GM19438 (cell line): ENCODE measurements at regions not wholly inside any gene's neighbourhood (a gene's known extent, or its start where the extent isn't known, plus 50 kb on each side); places are given as distances from the start of the nearest gene placed in this dataset.
"Not testable (repeated sequence)": the region's sequence is repeated elsewhere in the genome, so short reads cannot be mapped to it uniquely, and the experiment has no call there.

Source experiments
- ATAC-seq: cut with Tn5 transposase; IDR thresholded peaks from one replicate; pipeline ENCODE4 v1.9.1; 2021; ENCODE audit warnings: low read depth; ENCODE audit not compliant: unreplicated experiment

GRCh38 chr14:40216976-40217375 lies 784.7 kb upstream of the FBXO33 start:
- ATAC-seq: no peak

DNA sequence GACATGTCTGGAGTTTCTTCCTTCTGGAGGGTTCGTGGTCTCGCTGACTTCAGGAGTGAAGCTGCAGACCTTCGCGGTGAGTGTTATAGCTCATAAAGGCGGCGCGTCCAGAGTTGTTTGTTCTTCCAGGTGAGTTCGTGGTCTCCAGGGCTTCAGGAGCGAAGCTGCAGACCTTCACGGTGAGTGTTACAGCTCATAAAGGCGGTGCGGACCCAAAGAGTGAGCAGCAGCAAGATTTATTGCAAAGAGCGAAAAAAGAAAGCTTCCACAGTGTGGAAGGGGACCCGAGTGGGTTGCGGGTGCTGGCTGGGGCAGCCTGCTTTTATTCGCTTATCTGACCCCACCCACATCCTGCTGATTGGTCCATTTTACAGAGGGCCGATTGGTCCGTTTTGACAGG lies 784.2 kb upstream of the FBXO33 start:
- not testable (repeated sequence) for ATAC-seq

DNA sequence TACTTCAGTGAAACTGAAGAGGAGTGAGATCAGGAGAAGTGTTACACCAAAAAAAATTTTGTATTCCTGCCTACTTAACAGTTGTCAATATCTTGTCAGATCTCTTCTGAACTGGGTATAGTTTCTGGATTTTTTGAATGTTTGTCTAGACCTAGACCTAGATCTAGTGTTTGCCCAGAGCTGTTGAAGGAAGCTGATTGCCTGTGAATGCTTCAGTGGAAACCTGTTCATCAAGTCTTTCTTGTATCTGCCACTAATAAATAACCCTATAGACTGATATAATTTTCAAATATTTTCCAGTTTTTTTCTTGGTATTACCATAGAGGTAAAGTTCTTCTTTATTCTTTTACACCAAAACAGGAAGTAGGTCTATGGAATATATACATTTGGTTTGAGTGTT lies 781.5 kb upstream of the FBXO33 start:
- ATAC-seq: no peak

GRCh38 chr14:40204441-40205175 lies 772.4 kb upstream of the FBXO33 start:
- ATAC-seq: no peak

- no peak for ATAC-seq
Observed at GRCh38 chr14:40199101-40199500, 766.9 kb upstream of the FBXO33 start.

DNA sequence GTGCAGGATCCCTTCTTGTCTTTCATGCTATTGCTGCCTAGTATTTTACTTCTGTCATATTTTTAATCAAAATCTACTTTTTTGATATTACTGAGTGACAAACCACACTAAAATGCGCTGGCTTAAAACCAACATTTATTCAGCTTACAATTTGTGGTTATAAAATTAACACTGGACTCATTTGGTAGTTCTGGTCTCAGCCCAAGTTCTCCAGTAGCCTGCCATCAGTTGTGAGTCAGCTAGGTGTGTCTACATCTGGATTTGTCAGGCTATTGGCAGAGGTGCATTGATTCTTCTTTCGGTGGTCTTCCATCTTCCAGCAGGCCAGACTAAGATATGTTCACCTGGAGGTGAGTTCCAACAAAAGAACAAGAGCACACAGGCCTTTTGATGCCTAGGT lies 765.1 kb upstream of the FBXO33 start:
- no peak for ATAC-seq

DNA sequence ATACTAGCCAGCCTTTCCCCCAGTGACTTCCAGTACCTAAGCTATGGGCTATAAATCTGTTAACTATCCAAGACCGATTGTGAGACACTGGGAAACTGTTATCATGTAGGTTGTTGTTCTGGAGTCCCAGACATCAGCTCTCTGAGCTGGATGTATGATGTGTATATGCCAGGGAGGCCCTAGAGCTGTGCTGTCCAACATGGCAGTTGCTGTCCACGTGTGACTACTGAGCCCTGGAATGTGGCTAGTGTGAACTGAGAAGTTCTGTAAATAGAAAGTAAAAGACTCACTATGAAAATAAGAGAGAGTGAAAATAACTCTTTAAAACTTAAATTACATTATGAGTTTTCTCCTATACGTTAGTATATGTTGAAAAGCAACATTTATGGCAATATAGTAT lies 755.8 kb upstream of the FBXO33 start:
- no peak for ATAC-seq

- no peak for ATAC-seq
Observed at GRCh38 chr14:40164083-40164482, 731.9 kb upstream of the FBXO33 start.

- ATAC-seq: no peak
Observed at GRCh38 chr14:40139657-40140056, 707.4 kb upstream of the FBXO33 start.

- no peak for ATAC-seq
Observed at GRCh38 chr14:40133463-40133862, 701.2 kb upstream of the FBXO33 start.

- ATAC-seq: no peak
Observed at GRCh38 chr14:40129159-40129558, 696.9 kb upstream of the FBXO33 start.

DNA sequence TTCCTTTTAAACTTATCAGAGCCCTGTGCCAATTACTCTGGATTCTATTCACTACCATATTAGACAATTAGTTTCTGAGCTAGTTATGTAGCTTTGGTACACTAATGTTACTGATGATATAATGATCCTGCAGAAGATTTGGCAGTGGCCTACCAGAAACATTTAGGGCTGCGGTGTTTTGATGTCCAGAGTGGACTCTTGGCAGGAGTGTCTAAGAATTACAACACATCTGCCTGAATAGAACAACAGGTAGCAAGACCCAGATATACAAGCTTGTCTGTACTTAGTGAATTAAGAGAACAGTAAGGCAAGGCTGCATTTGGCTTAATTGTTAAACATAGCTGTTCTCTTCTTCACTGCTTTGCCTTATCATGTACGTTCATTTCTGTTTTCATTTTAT lies 691.6 kb upstream of the FBXO33 start:
- ATAC-seq: no peak

- no peak for ATAC-seq
Observed at GRCh38 chr14:40122968-40123648, 690.9 kb upstream of the FBXO33 start.

DNA sequence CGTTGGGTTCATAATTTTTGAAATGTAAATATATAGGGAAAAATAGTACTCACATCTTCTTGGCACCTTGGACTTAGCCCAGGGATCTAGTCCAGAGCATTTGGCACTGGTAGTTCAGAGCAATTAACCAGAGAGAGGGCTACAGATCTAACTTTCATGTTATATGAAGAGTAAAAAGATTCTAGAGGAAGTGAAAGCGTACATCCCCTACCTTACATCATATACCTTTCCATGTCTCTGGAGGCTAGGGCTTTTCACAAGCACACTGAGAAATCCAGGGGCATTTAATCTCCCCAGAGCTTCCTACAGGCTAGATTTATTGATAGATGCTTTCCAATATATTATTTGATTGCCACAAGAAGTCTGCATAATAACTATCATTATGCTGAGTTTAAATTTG lies 687.5 kb upstream of the FBXO33 start:
- peak; percentile 67 for ATAC-seq

GRCh38 chr14:40119321-40119720 lies 687.1 kb upstream of the FBXO33 start:
- ATAC-seq: peak; percentile 33

DNA sequence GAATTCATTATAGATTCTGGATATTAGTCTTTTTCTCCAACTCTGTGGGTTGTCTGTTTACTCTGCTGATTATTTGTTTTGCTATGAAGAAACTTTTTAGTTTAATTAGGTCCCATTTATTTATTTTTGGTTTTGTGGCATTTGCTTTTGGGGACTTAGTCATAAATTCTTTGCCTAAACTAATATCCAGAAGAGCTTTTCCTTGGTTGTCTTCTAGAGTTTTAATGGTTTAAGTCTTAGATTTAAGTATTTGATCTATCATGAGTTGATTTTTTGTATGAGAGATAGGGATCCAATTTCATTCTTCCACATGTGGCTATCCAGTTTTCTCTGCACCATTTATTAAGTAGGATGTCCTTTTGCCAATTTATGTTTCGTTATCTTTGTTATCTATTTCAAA lies 683.4 kb upstream of the FBXO33 start:
- ATAC-seq: no peak

DNA sequence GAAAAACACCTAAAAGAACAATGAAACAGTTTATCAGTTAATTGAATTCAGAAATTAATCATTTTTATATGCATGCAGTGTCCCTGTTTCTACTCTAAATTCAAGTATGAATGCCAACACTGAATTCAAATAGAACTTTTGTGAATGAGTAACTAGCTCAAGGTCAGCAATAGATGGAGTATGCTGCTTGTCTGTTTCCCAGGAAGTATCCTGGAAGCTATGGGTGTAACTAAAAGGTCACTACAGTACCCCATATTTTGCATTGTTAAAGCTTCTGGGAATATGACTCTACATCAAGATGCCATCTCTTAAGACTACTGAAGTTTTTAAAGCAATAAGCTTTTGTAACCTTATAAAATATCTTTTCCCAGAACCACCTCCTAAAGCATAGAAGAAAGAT lies 681.4 kb upstream of the FBXO33 start:
- ATAC-seq: no peak

DNA sequence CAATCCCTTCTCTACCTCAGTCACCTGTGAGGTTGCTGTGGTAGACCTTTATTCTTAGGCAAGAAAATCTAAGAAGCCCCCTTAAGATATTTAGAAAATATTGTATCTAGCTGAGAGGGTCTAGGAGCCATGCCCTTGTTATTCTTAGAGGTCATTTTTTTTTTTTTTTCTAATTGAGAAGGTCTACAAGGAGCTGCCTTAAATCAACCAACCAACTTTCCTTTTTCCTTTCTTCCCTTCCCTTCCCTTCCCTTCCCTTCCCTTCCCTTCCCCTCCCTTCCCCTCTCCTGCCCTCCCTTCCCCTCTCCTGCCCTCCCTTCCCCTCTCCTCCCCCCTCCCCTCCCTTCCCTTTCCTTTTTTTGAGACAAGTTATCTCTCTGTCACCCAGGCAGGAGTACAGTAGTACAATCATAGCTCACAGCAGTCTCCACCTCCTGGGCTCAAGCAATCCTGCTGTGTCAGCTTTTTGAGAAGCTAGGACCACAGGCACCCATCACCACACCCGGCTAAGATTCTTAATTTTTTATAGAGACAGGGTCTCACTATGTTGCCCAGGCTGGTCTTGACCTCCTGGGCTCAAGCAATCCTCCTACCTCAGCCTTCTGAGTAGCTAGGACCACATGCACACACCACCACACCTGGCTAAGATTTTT lies 668.4 kb upstream of the FBXO33 start:
- no peak for ATAC-seq

DNA sequence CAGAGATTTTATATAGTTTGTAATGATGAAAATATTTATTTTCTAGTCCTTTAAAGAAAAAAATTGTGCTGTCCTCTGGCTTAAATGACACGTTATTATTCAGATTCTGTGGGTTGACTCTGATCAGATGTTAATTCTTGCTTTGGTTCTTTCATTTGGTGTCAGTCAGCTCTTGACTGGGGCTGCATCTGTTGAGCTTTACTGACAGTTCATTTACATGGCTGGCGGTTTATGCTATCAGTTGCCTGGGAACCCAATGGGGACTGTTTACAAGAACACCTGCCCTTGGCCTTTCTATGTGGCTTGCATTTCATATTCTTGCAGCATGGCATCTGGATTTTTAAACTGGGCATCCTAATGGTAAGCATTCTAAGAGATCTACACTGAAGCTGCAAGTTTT lies 667.1 kb upstream of the FBXO33 start:
- ATAC-seq: no peak

- no peak for ATAC-seq
Observed at GRCh38 chr14:40098468-40098867, 666.2 kb upstream of the FBXO33 start.

- no peak for ATAC-seq
Observed at GRCh38 chr14:40096968-40097367, 664.7 kb upstream of the FBXO33 start.

- no peak for ATAC-seq
Observed at GRCh38 chr14:40093800-40094199, 661.6 kb upstream of the FBXO33 start.
